Frontal cortex (tissue), 3 donors: ENCODE measurements at regions not wholly inside any gene's neighbourhood (a gene's known extent, or its start where the extent isn't known, plus 50 kb on each side); places are given as distances from the start of the nearest gene placed in this dataset.
"Not testable (repeated sequence)": the region's sequence is repeated elsewhere in the genome, so short reads cannot be mapped to it uniquely, and the experiment has no call there.

Experiments used
- DNase-seq, 2 donors: peaks; one replicate each; pipeline ENCODE4 v3.0.0; 2012; ENCODE audit warnings: low spot score in 2 of 2
- FAIRE-seq: peaks from 2 replicates; lab custom pipeline; 2012; peaks lifted over from hg19 to GRCh38; lab: Jason Lieb, UNC
- donor health status: control.
- donor health status: control.
- donor health status: control.

DNA sequence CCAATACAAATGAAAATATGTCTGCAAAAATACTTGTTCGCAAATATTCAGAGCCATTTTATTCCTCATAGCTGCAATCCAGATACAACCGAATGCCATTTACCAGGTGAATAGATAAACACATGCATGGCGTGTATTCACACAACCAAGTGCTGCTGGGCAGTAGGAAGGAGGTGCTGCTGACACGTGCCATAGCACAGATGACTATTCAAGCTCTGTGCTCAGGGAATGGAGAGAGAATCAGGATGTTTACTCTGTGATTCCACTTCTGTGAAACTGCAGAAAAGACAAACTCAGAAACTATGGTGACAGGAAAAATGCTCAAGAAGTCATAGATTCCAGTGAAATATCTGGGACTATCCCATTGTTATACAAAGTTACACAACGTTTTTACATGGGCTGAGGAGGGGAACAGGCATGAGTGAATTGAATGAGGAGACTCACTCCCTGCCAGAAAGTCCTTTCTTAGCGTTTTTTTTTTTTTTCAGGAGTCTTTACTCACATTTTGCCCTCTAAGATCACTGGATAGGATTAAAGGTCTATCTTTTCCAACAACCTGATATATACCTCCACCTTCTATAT, 152.9 kb upstream of the NDN start:
- no peak for FAIRE-seq
- DNase-seq, result no peak

DNA sequence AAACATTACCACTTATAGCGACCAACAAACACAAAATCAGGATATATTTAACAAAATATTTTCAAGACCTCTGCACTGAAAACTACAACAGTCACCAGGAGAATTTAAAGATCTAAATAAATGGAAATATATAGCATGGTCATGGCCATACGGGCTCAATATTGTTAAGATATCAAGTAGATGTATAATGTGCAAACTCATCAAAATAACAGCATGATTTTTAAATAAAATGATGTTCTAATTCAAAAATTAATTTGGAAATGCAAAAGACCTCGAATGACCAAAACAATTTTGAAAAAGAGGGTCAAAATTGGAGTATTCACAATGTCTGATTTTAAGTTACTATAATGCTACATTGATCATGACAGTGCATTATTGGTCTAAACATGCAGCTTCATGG, 159.1 kb upstream of the NDN start:
- DNase-seq (no peak), FAIRE-seq (no peak)

DNA sequence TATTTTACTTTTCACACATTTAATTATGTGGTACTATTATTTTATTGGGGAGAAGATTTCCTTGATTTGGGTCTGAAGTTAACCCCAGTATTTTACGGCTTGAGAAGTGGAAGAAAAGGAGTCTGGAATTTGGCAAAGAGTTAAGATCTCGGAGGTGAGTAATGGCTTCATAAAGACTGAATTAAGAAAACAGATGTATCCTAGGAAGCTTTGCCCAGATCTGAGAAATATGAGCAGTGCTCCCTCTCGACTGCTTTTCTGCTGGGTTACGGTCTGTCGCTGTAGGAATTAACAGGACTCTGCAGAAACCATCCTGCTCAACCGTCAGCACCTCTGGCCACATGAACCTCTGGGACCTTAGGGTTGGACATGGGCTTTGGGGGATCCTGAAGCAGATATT, 163.6 kb upstream of the NDN start:
- DNase-seq (no peak), FAIRE-seq (no peak)

DNA sequence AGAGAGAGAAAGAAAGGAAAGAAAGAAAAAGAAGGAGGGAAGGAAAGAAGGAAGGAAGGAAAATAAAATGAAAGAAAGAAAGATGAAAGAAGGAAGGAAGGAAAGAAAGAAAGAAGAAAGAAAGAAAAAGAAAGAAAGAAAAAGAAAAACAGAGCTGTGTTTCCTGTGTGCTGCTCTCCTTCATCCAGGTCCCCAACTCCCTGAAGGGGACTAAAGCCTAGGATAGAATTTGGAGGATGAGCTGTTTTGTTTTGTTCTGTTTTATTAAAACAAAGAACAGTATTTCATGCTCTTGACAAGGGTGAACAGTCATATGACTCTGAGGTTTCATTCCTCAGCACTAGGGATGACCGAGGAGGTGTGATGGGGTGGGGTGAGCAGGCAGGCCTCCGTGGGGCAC, 164.8 kb upstream of the NDN start:
- DNase-seq (no peak), FAIRE-seq (no peak)

DNA sequence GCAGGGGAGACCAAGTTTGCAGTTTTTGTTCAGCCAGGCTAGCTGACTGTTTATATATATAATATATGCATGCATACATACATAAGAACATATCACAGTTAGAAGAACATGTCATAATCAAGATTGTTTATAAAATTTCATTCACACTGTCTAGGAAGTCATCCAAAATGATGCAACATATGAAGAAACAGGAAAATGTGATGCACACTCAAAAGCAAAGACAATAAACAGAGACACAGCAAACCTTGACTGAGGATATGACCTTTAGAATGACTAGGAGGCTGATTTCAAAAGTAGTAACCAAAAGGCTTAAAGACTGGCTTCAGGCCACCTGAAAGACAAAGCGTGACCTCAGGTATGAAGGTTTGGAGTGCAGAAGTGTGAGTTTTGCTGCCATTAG, 166.2 kb upstream of the NDN start:
- FAIRE-seq (no peak), DNase-seq (no peak)

DNA sequence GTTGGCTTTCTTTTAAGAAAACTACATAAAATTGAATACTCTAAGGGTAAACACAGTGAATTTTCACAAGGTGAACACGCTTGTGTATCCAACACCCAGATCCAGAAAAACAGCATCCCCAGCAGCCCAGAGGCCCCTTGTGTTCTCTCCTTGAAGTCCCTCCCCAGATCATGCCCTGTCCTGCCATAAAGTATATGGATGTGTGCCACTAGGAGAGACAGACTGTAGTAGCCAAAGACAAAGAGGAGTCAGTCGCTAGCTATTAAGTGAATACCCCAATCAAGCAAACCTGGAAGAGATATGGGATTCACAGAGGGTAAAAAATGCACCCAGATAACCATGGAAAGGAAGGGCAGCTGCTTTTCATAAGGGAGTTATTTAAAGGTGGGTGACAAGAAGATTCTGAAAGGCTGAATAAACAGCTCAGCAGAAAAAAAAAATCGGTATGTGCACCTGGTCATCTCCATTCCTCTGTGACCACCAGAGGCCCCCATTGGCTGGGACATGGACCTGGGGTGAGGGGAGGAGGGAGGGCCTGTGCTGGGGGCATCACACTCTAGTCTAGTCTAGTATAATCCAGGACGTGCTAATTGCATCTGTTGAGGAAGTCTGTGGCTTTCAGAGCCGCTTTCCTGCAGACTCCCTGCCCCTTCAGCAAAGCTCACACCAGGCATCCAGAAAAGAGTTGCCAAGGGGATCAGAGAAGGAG, 167.3 kb upstream of the NDN start:
- DNase-seq (no peak), FAIRE-seq (no peak)

GRCh38 chr15:23854912-23855659, 168.0 kb upstream of the NDN start:
- no peak for DNase-seq
- FAIRE-seq, result no peak

DNA sequence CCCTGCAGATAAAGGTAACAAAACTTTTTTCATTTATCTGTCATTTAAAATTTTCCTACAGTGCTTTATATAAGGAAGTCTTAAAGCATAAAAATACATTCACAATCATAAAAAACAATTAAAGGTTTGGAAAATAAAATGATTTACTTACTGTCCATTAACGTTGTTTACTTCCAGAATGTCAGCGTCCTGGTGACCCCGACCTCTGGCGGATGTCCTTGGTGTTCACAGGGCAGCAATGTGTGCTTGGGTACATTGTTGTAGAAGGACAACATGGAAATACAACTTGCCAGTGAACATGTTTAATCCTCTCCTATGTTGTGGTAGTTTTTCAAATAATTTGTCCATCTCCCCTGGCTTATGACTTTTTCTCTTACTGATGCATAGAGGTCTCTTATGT, 168.8 kb upstream of the NDN start:
- DNase-seq (no peak), FAIRE-seq (no peak)

DNA sequence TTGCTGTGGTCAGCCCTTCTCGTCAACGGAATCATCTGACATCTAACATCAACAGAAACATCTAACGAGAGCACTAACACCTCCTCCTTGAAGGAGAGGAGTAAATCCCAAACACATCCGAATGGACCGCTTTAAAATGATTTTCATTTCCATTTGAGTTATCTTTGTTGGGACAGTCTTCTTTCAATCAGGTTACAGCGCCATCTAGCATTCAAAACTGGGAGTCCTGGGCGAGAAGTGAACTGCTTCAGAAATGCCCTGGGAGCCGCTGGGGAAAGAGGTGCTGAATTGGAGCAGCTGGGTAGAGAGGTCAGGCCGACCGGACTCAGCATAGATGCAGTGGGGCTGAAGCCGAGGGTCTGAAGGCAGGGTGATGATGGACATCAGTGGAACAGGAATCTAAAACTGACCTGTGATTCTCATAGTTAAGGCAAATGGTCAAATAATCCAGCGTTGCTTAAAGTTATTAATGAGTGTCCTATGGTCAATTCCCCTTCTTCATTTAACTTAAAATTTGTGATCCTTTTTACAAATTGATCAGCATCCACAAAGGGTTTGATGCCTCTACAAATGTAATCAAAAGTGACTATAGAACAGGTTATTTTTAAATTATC, 170.0 kb upstream of the NDN start:
- FAIRE-seq (no peak), DNase-seq (peak in 1 of 2 donors; percentile 15)

DNA sequence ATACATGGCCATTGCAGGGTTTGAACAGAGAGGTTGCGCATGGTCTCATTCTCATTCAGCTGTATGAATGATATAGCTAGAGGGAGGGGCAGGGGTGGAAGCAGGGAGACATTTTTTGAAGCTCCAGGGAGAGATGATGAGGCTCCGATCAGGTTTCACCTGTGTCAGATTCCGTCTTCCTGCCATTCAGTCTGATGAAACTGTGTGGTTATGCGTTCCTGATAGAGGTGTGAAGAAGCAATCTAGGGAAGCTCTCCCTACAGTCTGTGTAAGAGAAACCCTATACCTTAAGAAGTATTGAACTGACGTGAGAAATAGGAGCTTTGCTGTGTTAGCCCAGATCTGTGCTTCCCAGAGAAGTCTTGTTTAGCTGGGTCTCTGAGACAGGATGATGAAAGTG, 171.9 kb upstream of the NDN start:
- no peak for FAIRE-seq
- DNase-seq, result no peak

- no peak for DNase-seq
- FAIRE-seq, result no peak
These were observed 173.5 kb upstream of the NDN start for GRCh38 chr15:23860290-23861245.

GRCh38 chr15:23866832-23867231, 179.7 kb upstream of the NDN start:
- FAIRE-seq, result no peak
- peak in 1 of 2 donors; percentile 14 for DNase-seq

DNA sequence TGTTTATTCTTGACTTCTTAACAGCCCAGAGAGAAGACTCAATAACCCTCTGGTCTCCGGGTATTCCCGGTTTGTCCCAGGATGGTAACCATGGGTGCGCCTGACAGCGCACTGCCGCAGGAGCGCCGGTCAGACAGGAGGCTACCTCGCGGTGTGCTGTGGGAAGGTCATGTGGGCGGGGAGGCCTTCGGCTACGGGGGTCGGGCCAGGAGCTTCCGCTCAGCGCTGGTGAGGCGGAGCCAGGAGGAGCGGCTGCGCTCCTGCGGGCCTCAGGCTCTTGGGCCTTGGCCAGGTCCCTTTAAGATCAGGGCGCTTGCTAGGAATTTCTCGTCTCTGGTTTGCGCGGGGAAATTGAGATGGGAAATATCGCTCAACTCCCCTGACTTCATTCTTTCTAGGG, 182.3 kb upstream of the NDN start:
- DNase-seq, result no peak
- no peak for FAIRE-seq

GRCh38 chr15:23873613-23874012, 186.5 kb upstream of the NDN start:
- not testable (repeated sequence) for FAIRE-seq

DNA sequence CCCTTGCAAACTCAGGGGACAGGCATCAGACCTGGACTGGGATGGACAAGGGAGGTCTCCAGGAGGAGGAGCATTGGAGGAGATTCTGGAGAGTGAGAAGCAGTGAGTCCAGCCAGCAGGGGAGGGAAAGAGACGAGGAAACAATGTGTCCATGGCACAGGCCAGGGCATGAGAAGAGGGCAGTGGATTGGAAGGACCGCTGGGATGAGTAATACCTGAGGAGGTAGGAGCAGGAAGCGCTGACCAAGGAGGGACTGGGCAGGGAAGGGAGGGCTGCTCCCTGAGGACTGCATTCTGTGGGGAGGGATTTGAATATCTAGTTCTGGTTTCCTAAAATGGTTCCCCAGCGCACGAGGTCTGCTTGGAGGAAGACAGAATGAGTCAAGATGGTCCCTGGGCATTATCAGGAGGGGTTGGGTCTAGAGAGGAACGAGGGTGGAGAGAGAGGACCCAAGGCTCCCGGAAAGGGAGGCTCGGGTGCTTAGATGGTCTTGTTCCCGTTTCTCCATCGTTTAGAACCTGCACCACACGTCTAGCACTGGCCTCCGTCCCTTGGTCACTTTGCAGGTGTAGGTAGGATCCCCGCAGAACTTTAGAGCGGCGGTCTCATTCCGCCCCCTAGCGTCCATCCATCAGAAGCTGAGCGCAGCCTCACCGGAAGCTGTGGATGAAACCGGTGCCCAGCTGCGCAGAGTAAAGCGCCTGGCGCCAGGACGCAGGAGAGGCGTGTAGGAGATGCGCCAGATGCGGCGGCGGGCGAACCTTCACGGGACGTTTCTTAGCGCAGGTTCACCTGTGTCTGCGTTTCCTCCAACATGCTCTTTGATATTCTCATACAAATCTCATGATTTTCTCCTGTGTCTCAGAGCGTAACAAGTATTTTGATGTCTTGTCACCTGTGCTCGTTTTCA, 190.7 kb upstream of the NDN start:
- DNase-seq (peak in 1 of 2 donors; percentile 35), FAIRE-seq (no peak)

More at GRCh38 chr15:23873613-23874012, 186.5 kb upstream of the NDN start:
- DNase-seq, result not testable (repeated sequence)

DNA sequence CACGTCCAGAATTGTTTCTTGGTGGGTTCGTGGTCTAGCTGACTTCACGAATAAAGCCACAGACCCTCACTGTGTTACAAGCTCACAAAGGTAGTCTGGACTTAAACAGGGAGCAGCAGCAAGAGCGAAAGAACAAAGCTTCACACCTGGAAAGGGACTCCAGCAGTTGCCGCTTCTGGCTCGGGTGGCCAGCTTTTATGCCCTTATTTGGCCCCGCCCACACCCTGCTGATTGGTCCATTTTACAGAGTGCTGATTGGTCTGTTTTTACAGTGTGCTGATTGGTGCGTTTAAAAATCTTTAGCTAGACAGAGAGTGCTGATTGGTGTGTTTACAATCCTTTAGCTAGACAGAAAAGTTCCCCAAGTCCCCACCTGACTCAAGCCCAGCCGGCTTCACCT, 194.2 kb upstream of the NDN start:
- FAIRE-seq (no peak), DNase-seq (no peak)

- no peak for FAIRE-seq
- DNase-seq, result no peak
These were observed 203.1 kb upstream of the NDN start for GRCh38 chr15:23890218-23890617.

DNA sequence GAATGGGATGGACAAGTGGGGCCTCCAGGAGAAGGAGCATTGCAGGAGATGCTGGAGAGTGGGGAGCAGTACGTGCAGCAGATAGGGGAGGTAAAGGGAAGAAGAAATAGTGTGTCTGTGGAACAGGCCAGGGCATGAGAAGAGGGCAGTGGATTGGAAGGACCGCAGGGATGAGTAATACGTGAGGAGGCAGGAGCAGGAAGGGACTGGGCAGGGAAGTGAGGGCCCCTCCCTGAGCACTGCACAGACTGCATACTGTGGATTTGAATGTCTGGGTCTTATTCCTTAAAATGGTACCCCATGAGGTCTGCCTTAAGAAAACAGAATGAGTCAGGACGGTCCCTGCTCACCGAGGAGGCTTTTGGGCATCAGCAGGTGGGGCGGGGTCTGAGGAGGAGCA, 210.0 kb upstream of the NDN start:
- FAIRE-seq (no peak), DNase-seq (no peak)

GRCh38 chr15:23897531-23897930, 210.4 kb upstream of the NDN start:
- DNase-seq, result no peak
- FAIRE-seq, result no peak
